MM.1S (cell line): ENCODE measurements at regions not wholly inside any gene's neighbourhood (a gene's known extent, or its start where the extent isn't known, plus 50 kb on each side); places are given as distances from the start of the nearest gene placed in this dataset.

ENCODE experiments used
- EZH2phosphoT487 ChIP-seq: fragments of 300-600 bp; sonication (generic); IDR thresholded peaks from 2 replicates; pipeline ENCODE4 v1.6.1; 2018; ENCODE audit warnings: antibody characterized with exemption, low read length
- TF ChIP-seq, protein P1 (sequence below): fragments of 300-600 bp; sonication (generic); IDR thresholded peaks from 2 replicates; pipeline ENCODE4 v1.5.1; 2016; ENCODE audit warnings: antibody characterized with exemption, low read length, mixed read lengths

DNA sequence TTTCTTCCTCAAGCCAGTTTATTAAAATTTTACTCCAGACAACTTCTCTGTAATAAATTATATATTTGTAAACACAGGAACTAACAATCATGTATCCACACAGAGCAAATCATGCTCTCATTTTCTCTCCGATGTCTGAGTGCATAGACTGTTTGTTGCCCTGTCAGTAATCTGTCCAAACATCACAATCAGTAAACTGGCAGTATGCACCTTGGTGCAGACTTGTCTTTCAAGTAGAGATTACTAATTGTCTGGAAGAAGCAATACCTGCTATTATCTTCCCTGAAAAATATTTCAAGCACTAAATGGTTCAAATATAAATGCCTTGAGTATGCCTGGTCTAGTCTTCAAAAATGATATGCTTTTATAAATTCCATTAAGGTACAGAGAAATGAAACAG is 1260.9 kb downstream of the C4orf33 start:
- TF ChIP-seq, protein P1, sequence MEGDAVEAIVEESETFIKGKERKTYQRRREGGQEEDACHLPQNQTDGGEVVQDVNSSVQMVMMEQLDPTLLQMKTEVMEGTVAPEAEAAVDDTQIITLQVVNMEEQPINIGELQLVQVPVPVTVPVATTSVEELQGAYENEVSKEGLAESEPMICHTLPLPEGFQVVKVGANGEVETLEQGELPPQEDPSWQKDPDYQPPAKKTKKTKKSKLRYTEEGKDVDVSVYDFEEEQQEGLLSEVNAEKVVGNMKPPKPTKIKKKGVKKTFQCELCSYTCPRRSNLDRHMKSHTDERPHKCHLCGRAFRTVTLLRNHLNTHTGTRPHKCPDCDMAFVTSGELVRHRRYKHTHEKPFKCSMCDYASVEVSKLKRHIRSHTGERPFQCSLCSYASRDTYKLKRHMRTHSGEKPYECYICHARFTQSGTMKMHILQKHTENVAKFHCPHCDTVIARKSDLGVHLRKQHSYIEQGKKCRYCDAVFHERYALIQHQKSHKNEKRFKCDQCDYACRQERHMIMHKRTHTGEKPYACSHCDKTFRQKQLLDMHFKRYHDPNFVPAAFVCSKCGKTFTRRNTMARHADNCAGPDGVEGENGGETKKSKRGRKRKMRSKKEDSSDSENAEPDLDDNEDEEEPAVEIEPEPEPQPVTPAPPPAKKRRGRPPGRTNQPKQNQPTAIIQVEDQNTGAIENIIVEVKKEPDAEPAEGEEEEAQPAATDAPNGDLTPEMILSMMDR: no peak
- no peak for TF ChIP-seq EZH2phosphoT487
